ENCODE measurements at regions not wholly inside any gene's neighbourhood (a gene's known extent, or its start where the extent isn't known, plus 50 kb on each side); places are given as distances from the start of the nearest gene placed in this dataset.

DNA sequence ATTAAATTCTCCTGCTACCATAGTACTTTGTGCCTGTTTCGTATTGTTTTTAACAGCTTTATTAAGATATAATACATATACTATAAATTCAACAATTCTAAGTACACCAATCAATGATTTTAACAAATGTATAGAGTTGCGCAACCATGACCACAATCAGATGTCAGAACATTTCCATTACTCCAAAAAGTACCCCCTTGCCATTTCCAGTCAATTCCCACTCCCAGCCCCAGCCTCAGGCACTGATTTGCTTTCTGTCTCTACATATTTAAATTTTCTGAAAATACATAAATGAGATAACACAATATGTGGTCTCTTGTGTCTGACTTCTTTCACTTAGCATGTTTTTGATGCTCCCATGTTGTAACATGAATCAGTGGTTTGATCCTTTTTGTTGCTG, 193.9 kb downstream of the FIGN start:
- DNase-seq (ENCODE audit: low read depth): no peak

DNA sequence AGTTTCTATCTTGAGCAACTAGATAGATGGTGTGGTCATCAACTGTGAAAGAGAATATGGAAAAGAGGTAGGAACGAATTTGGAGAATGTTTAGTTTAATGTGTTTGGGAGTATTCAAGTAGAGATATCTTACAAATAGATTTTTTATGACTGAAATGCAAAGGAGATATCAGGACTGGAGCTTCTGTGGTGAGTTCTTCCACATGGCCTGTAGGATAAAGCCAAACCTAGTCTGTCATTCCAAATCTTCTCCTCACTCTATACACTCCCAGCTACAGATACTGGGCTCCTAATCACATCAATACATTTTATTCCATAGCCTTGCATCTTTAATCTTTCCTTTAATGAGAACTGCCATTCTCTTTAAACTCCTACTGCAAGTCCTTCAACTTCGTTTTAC, 194.3 kb downstream of the FIGN start:
- DNase-seq (ENCODE audit: low read depth): no peak

DNA sequence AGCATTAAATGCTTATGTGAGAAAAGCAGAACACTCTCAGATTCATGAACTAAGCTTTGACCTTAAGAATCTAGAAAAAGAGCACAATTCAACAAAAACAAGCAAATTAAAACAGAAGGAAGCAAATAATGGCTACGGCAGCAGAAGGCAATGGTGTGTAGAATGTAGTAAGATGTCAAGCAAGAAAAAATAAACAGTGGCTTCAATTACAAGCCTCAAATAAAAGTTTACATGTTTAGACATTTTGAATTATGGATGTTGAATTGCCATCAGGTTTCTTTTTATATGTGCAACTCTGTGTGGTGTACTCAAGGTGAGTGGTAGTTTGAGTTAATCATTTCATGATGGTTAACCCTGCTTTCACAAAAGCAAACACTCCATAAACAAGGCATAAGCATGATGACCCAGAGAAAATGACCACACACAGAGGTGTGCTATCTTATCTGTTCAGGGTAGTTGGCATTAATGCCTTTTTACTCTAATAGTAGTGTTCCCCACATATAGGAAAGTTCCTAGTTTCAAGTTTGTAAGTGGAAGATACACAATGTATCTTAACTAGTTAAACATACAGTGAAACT, 207.1 kb downstream of the FIGN start:
- DNase-seq (ENCODE audit: low read depth): no peak

DNA sequence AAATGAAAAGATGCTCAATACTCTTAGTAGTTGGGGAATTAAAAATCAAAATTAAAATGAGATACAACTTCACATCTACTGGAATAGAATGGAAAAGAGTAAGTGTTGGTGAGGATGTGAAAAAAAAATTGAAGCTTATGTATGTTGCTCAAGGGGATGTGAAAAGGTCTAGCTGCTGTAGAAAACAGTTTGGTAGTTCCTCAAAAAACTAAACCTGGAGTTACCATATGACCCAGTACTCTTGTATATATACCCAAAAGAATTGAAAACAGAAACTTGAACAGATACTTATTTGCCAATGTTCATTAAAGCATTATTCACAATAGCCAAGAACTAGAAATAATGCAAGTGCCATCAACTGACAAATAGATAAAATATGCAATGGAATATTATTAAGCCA, 208.4 kb downstream of the FIGN start:
- no peak for DNase-seq (ENCODE audit: low read depth)

DNA sequence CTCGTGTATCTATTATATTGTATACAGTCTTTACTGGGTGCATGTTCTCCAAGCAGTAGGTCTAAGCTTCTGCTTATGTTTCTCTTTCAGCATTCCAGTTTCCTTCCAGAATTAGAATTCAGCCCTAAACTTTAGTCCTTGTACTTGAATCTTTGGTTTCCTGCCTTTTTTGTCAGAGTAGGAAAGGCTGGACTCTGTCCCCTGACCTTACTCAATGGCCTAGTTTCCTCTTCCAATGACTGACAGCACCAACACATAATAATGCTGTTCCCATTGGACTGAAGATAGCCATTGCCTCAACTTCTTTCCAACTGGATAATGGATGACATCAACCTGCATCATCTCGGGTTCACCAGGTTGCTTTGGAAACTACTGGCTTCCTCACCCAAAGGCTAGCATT, 217.0 kb downstream of the FIGN start:
- DNase-seq (ENCODE audit: low read depth): no peak

DNA sequence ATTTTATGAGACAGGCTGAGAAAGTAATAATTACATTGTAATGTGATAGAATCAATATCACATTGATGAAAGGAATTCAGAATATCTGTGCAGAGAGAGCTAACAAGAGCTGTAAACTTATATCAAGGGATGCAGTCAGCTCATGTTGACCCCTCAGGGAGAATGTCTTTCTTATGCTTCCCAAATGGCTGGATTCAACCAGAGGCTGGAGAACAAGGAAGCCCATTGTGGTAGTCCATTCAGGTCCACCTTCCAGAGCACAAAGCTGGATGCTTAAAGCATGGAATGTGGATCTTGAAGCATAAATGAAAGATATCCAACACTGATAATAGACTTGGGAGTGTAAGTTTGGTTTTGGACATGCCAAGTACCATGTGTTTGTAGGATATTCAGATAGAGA, 220.0 kb downstream of the FIGN start:
- no peak for DNase-seq (ENCODE audit: low read depth)

DNA sequence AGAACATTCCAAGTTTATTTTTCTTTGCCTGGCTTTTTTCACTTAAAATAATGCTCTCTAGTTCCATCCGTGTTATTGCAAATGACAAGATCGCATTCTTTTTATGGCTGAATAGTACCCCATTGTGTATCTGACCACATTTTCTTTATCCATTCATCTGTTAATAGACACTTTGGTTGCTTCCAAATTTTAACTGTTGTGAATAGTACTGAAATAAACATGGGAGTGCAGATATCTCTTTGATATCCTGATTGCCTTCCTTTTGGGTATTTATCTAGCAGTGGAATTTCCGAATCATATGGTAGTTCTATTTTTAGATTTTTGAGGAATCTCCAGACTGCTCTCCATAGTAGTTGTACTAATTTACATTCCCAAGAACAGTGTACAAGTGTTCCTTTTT, 230.5 kb downstream of the FIGN start:
- no peak for DNase-seq (ENCODE audit: low read depth)

DNA sequence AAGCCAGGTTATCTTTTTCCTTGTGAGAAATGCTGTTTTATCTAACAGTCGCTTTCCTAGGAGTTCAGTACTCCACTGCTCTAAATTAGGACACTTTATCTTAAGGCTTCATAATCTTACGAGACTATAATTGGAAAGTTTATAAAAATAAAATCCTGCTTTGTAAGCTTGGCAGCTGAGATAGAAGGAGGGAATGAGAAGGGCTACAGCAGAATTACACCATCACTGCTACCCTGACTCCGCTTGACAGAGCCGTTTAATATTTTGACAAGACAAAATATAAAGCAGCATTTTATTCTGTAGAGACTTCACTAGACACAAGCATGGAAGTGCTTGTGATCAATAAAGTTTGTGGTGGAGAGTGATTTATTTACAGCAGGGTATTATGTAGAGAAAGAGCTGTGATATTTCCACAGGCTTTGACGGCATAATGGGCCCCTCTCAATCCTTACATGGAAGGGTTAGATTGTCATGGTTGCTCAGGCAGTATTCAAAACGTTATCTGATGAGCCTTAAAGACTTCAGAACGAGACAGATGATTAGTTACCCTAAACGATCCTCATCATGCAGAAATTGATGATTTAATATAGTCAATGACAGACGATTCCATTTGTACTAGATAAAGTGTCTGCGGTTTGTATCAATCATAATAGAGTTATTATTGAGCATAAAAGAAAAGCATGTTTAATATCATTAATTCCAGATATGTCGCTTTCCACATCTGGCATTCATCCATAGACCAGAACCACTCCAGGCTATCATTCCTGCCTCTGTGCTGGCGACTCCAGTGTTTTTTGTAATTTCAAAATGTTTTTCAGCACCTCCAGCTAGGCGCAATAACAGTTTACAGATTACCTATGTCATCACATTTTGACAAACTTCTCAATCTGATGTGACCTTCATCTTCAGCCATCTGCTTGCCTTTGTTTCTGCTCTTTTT, 242.2 kb downstream of the FIGN start:
- DNase-seq (ENCODE audit: low read depth): no peak

DNA sequence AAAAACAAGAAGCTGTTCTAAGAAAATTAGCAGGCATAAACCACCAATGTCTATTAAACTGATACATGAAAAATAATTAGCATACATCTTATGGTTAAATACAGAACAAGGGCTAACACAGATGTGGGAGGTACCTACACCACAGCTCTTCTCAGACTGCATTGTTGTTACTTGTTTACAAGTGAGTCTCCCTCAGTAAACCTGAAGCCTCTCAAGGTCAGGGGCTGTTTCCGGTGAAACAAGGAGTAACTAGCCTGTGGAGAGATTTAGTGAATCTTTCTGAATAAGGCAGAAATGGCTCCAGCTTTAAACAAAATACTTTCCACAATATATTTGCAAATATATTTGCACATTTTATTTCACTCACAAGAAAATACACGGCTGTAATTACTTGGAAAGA, 244.0 kb downstream of the FIGN start:
- no peak for DNase-seq (ENCODE audit: low read depth)

DNA sequence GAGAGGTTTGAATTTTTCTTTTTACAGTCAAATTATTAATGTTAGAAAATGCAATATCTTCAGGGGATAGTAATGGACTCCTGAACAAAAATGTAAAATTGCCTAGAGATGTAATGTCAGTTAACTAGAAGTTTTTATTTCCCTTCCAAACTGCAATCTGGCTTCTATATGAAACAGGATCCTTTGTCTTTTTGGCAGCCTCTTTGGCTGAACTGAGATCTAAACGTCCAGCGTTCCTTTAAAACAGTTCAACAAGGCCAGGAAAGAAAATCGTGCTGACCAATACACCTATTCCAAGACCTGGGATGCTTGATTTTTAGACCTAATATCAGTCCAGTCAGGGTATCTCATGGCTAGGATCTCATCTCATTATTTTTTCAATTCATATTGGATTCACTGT, 245.5 kb downstream of the FIGN start:
- no peak for DNase-seq (ENCODE audit: low read depth)

DNA sequence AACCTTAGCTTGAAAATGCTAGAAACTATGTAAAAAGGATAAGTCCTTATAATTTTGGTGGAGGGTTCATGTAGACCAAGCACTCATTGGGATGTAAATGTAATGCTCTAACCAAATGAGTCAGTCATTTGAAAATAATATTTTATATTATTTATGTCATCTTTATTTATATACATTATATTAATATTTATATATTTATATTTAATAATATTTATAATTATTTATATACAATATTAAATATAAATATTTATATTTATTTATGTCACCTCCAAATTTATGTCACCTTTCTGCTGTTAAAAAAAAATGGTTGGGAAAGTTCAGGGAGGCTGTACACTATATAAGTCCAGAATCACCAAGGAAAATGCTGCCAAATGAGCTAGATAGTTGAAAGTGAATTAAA, 254.3 kb downstream of the FIGN start:
- no peak for DNase-seq (ENCODE audit: low read depth)

DNA sequence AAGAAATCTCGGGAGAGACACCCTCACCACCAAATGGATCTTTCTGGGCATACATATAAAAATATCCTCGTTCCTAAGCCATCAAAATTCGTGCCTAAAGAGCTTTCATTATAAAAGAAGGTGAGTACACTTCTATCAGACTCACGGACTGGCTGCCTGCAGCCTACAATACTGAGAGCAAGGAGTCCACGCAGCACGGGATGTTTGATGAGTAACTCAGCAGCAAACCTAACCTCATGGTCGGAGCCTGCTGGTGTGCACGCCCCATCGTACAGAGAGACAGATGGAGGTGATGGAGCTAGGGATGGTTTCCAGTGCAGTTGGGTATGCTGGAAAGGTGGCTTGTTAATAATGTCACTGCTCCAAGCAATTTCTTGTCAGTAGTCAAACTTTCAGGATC, 256.2 kb downstream of the FIGN start:
- no peak for DNase-seq (ENCODE audit: low read depth)

DNA sequence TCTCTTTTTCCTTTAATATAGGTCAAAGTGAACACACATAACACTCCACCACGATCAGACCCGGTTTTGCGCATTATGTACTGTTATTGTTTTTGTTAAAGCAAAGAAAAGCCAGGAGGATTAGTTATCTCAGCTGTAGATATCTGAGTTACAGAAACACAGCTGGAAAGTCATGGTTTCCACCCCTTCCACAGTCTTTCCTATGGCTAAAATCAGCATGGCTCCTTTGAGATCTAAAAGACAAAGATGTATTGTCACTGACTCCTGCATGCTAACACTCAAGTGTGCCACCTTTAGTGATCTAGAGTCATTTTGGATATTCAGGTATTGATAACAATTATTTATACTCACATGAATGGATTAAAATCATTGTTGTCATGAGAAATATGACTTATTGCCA, 260.0 kb downstream of the FIGN start:
- no peak for DNase-seq (ENCODE audit: low read depth)

DNA sequence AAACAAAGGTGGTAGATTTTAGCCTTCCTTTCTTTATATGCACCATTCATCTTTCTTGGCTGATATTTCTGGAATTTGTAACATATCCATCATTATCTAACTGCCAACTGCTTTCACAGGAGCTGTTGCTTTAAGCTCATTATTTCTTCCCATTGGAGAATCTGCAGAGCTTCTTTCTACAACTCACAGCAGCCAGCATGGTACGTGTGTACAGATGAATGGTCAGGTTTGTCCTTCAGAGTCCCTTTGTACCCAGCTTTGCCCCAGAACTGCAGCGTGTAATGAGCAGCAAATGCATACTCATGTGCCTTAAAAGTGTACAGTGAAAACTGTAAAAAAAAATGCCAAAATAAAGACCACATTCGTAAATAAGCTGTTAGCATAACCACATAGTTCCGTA, 260.9 kb downstream of the FIGN start:
- DNase-seq (ENCODE audit: low read depth): no peak

DNA sequence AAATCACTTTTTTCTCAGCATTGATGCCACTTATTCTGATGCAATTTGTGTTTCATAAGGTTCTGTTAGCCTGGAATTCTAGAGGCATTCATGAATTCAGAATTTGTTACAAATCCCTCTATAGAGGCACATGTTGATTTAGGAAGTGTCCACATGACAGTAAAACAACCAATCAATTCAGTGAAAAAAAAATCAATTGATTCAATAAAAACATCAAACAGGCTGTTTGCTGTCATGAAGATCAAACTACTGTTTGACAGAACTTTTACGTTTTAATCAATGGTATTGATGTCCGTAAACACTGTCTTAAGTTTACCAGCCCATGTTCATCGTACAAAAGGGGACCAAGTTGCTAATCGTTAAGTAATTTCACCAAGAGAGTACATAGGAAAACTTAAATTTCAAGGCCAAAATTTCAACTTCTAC, 261.5 kb downstream of the FIGN start:
- DNase-seq (ENCODE audit: low read depth): no peak

DNA sequence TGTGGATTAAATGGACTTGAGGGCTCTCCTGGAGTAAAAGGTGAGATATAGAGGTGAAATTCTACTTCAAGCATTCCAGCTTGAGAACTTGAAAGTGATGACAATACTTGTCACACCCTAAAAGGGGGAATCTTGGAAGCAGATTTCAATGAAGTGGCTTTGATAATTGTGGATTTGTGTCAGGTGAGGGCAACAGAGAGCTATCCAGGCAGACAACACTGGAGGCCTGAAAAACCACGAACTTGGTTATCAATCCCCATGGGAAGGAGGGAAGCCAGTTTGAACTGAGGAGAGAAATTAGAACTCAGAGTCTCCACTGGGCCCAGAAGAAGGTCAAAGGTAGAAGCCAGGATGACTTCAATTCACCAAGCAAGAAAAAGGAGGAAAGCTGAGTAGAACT, 263.9 kb downstream of the FIGN start:
- DNase-seq (ENCODE audit: low read depth): no peak

DNA sequence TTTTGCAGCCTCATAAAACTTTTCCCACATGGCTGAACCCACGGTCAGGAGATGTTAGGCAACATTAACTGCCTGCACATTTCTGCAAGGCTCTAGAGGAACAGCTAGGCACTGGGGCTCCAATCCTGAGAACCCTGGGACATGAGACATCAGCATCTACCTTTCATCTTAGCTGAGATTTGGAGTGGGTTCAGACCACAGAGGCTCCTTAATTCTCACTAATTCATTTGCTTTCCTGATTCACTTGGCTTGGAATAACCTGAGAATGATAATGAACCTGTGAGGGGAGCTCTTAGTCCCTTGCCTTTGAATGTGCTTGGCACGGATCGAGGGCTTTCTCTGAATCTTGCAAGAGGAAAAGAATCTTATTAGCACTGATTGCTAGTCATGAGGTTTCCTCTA, 266.2 kb downstream of the FIGN start:
- no peak for DNase-seq (ENCODE audit: low read depth)

DNA sequence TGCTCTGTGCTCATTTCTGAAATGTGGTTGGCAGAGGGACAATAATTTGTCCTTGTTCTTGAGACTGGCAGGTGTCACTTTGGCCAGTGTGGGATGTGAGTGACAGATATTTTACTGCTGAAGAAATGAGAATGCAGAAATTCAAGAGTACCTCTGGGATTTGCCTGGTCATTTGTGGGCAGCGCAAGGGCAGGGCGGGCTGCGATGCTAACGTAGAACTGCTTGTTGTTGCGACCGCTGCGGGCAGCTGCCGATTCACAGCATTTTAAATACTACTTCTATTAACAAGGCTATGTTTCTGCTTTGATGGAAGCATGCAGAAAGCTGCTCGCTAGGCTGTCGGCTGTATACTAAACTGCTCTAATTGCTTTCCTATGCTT, 268.6 kb downstream of the FIGN start:
- no peak for DNase-seq (ENCODE audit: low read depth)

DNA sequence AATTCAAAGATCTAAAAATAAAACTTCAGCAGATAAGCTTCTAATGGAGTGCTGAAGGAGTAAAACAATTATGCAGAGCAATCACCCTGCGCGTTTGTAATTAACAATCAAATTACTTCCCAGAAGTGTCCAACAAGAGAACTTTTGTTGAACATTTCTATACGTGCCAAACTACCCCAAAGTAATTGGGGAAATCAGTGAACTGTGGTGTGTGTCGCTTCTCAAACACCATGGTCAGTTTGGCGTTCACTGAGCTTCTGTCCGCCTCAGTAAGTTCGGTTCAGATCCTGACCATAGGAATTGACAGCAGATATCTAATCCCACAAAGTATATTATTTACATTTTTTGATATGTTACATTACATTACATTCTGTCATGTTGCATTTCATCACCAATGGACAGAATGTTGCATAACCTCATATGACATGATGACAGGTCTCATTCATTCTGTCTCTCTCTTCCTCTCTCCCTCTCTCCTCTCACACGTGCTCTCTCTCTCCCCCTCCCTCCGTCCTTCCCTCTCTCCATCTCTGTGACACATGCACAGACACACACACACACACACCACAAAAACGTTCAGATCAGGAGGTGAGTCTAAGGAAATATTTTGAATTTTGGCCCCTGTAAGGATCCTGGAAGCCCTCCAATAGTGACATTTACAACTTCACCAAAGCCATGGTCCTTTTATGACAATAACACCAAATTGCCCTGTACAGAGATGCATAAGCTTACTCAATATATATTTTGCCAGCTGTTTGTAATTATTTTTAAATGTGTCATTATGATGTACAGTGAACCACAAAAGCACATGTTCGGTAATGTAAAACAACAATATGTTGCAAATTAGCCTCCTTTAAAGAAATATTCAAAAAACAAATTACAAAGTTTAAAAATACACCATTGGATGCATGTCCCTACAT, 269.2 kb downstream of the FIGN start:
- DNase-seq (ENCODE audit: low read depth): no peak

DNA sequence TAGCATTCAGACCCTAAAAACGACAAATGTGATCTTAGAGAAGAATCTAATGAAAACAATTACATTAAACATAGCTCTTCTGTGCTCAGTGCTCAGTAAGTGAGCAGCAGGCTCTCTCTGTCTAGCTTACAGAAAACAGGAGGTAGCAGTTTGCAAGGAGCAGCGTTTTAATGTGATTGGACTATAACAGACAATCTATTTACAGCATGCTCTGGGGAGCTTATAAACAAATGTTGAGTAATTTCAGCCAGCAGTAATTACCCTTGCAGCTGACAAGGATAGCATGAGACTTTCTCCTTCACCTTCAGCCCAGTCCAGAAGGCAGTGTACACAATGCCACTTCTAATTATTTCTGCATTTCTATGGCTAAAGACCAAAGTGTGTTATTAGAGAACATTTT, 270.4 kb downstream of the FIGN start:
- no peak for DNase-seq (ENCODE audit: low read depth)

DNA sequence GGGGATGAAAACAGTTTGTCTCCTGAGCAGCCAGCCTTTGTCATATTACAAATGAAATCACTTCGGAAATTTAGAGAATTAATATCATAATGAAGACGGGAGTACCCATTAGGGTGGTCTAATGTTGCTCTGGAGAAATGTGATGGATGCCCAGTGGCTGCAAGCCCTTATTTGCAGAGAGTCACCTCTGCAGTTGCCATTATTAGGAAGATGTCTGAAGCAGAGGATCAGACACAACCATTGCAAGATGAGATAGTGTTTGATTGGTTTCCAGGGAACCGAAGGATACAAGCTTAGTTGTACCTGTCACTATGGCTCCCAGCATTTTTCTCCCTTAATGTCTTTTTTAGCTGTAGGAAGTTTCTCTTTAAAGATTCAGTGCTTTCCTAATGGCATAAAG, 272.4 kb downstream of the FIGN start:
- no peak for DNase-seq (ENCODE audit: low read depth)

DNA sequence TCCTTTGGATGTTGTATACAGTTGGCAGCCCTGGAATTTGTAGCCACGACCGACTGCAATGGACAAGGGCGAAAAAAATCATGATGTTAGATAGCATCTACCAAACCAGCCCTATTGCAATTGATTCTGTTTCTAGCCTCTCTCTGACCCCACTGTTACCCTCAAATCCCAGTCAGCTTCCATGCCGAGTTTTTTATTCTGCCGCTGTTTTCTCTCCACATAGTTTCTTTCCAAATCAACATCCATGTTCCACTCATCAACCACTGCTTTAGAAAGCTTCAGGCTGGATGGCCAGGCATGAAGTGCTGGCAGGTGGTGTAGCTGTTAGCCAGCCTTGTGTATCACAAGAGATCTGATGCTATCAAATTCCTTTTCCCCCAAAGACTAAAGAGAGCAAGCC, 272.8 kb downstream of the FIGN start:
- no peak for DNase-seq (ENCODE audit: low read depth)

DNA sequence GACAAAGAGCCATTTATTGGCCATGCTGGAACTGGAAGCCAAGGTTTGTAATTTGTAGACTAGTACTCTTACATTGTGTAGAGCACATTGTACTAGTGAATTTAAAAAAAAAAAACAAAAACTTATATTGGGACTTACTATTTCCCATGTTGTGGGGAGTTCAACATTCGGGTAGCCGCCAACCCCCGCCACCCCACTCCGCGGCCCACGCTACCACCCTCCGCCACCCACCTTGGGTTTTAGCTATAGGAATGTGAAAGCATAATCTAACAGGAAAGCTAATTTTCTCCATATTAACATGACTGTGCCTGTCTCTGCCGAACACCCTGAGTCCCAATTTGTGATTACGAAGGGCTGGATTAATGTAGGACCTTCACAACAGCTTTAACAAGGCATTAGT, 275.8 kb downstream of the FIGN start:
- no peak for DNase-seq (ENCODE audit: low read depth)
